ENCODE measurements at regions not wholly inside any gene's neighbourhood (a gene's known extent, or its start where the extent isn't known, plus 50 kb on each side); places are given as distances from the start of the nearest gene placed in this dataset.

DNA sequence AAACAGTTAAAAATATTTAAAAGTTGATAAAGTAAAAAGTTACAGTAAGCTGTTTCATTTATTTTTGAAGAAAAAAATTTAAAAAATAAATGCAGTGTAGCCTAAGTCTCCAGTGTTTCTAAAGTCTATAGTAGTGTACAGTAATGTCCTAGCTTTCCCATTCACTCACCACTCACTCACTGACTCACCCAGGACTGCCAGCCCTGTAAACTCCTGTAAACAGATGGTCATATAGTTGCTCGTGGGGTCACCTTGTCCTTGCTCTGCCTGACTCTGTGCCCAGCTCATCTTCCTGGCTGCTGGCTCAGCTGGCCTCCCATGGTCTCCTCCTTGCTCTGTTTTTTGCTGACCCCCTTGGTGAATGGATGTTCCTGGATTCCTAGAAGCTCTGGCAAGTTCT, 180.3 kb downstream of the VAPA start:
- TF ChIP-seq, protein P1, sequence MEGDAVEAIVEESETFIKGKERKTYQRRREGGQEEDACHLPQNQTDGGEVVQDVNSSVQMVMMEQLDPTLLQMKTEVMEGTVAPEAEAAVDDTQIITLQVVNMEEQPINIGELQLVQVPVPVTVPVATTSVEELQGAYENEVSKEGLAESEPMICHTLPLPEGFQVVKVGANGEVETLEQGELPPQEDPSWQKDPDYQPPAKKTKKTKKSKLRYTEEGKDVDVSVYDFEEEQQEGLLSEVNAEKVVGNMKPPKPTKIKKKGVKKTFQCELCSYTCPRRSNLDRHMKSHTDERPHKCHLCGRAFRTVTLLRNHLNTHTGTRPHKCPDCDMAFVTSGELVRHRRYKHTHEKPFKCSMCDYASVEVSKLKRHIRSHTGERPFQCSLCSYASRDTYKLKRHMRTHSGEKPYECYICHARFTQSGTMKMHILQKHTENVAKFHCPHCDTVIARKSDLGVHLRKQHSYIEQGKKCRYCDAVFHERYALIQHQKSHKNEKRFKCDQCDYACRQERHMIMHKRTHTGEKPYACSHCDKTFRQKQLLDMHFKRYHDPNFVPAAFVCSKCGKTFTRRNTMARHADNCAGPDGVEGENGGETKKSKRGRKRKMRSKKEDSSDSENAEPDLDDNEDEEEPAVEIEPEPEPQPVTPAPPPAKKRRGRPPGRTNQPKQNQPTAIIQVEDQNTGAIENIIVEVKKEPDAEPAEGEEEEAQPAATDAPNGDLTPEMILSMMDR (IDR thresholded peaks at IDR 0.05; ENCODE audit: insufficient read depth, low read length): no peak
- no peak for TF ChIP-seq POLR2AphosphoS5 (IDR thresholded peaks at IDR 0.05; ENCODE audit: low read depth)

Data from HL-60 (cell line).